HS-5 (cell line): ENCODE measurements at regions not wholly inside any gene's neighbourhood (a gene's known extent, or its start where the extent isn't known, plus 50 kb on each side); places are given as distances from the start of the nearest gene placed in this dataset.
"Not testable (repeated sequence)": the region's sequence is repeated elsewhere in the genome, so short reads cannot be mapped to it uniquely, and the experiment has no call there.

Experiments
- DNase-seq: peaks from one replicate; pipeline ENCODE4 v3.0.0-alpha.2; 2012; ENCODE audit warnings: low read depth

GRCh38 chr12:34198924-34199323 lies 176.6 kb downstream of the ALG10 start:
- no peak for DNase-seq

DNA sequence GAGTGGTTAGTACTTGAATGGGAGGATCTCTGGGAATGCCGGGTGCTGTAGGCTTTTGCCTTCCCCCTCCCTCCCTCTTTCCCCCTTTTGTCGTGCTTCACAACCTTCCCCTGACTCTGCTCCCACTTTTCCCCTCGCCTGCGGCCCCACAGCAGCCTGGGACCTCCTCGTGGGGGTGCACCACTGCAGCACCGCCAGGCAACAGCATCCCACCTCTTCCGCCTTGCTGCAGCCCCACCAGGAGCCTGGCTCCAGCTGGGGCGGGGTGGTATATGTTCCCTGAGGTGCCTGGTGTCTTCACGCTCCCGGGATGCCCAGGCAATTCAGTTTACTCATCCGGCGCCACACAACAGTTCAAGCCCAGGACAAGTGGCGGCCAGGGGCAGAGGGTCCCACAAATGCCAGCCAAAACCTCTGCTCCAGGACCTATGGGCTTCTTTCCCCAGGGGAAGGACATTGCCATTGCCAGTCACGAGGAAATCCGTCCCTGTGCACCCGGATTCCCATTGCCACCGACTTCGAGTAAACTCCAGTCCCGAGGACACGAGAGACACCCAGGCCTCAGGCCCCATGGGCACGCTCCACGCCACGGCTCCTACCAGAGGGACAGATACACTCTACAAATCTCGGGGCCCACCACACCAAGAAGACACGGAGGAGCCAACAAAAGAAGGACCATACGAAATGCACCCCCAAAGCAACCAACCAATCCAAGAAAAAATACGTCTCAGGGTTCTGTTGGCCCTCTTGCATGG lies 181.7 kb downstream of the ALG10 start:
- no peak for DNase-seq

- DNase-seq: no peak
Observed at GRCh38 chr12:34204830-34205285, 182.6 kb downstream of the ALG10 start.

DNA sequence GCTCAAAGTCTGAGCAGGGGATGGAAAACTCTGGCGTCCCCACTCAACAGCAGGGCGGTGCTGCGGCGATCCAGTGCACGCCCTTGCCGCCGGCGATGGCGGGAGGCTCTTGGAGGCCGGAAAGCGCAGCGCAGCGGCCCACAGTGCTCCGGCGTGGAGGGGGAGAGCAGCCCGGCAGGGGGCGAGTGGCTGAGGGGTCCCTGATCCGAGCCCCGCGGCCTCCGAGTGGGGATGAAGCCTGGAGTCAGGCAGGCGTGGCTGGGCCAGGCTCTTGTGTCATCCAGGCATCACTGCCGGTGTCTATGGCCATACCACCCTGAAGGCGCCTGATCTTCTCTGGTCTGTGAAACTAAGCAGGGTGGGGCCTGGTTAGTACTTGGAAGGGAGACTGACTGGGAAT lies 183.1 kb downstream of the ALG10 start:
- DNase-seq: no peak

DNA sequence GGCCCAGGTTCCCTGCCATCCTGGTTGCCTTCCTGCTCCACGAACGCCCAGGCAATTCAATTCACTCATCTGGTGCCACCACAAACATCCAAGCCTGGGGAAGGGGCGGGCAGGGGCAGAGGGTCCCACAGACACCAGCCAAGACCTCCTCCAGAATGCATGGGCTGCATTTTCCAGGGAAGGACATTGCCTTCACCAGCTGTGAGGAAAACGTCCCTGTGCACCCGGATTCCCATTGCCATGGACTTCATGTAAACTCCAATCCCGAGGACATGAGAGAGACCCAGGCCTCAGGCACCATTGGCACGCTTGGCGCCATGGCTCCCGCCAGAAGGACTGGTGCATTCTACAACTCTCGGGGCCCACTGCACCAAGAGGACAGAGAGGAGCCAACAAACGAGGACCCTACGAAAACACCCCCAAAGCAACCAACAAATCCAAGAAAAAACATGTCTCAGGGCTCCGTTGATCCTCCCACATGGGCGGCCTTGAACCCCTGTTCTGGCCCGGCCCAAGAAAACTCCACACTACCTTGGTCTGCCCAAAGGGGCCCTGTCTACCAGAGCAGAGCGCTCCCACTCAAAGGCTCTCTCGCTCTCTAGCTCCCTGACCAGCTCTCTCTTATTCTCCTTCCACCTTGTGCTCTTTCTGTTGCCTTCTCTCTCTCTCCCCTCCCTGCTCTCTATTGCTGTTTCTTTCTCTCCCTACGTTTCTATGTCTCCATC lies 183.9 kb downstream of the ALG10 start:
- DNase-seq: no peak

GRCh38 chr12:34207858-34208257 lies 185.6 kb downstream of the ALG10 start:
- DNase-seq: no peak

DNA sequence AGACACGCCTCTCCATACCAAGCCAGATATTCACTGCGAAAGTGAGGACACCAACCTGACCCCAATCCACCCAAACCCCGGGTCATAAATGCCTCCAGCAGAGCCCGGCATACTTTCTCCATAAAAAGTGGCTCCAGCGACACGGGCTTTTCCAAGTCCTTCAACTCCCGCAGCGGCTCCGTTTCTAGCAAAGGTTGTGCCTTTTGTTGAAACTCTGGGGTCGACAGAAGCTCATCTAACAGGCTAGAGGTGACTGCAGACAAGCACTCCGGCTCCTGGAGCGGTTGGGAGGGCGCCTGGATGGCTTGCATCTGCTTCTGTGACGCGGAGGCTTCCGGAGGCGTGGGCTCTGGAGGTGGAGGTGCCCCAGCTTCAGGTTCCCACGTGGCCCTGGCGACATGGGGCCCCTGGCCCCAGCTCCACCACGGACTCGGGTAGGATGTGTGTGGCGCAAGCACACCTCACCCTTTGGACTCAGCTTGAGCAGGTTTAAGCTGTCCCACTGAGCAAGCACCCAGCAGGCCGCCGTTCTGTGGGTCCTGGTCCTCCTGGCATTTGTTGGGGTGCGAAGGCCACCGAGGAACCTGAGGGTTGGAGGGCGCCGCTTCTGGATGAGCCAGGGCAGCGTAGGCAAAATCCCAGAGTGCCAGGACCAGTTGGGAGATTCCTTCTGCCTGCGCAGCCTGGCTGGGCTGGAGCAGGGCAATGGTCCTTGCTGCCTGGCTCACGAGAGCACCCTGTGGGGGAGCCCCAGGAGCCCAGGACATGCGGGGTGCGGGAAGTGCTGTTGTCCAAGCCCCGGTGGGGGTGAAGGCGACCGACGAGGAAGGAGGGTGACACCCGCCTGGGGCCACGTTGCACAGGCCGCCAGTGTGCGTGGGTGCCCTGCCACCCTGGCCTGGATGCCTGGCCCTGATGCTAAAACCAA lies 186.3 kb downstream of the ALG10 start:
- no peak for DNase-seq

DNA sequence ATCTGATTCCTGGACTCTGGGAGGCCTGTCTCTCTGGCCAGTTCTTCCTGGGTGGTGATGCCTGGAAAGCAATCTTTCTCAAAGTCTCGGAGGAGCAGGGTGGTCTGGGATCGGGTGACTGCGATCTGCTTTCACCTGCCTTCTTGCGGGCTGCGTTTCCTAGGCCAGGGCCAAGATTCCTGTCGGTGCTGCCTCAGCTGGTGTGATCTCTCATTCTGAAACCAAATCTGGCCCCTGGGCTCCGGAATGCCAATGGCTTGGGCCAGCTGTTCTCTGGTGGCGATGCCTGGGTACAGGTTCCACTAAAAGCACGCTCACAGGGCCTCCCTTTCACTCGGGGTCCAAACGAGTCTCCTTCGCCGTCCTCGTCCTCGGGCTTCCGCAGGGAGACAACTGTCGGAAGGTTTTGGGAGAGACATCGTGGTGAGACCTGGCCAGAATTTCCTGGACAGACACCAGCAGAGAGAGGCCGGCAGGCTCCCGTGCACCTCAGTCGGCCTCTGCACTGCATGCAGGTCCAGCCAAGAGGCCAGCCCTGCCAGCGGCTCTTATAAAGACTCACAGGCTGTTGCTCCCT lies 187.1 kb downstream of the ALG10 start:
- no peak for DNase-seq

DNA sequence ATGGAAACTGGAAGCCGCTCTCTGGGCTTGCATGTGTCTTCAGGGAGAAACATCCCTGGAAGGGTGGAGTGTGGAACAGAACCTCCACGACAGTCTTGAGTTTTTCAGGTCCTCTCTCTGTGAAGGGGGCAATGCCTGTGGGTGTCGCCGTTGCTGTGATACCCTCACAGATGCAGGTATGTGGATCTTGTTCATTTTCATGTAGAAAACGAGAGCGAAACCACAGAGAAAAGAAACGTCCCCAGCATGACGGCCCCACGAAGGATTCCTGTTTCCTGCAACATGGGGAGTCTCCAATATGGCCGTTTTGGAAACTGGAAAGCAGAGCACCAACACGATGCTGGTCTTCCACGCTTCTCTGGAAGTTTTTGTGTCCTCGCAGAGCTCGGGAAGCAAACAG lies 187.9 kb downstream of the ALG10 start:
- DNase-seq: no peak

- DNase-seq: no peak
Observed at GRCh38 chr12:34210689-34211530, 188.6 kb downstream of the ALG10 start.

DNA sequence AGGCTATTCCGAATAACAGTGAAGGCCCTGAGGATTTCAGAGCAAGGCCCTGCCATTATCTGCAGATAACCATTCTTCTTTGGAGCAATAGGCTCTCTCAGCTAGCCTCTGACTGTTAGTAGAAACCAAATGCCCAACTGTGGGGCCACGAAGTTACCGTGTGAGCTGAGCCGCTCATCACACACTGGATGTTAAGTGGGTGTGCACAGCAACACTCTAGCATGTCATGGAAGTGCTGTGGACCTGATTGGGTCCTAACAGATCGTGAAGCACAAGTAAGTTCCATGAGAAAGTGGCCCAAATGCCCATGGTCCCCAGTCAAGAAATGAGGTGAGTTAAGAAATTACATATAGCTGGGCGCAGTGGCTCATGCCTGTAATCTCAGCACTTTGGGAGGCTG lies 190.4 kb downstream of the ALG10 start:
- DNase-seq: no peak

DNA sequence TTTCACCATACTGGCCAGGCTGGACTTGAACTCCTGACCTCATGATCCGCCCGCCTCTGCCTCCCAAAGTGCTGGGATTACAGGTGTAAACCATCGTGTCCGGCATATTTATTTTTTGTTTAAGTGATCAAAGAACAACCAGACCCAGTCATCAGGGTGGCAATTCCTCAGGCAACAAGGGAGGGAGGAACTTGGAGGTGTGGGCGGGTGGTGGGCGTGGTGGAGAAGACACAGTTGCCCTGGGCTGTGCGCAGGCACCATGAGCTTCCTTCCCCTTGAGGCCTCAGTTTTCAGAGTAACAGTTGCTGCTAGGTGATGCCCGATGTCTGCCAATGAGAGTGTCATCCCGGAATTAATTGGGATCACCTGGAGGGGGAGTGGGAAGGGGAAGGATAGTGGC lies 191.7 kb downstream of the ALG10 start:
- DNase-seq: no peak

GRCh38 chr12:34215213-34215892 lies 193.1 kb downstream of the ALG10 start:
- no peak for DNase-seq

DNA sequence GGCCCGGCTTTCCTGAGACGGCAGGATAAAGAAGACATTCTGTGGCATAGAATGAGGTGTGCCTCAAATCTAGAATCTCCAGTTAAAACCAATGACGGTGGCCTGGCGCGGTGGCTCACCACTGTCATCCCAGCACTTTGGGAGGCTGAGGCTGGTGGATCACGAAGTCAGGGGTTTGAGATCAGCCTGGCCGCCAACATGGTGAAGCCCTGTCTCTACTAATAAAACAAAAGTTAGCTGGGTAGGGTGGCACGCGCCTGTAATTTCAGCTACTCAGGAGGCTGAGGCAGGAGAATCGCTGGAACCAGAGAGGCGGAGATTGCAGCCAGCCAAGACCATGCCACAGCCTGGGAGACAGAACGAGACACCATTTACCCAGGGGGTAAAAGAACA lies 193.6 kb downstream of the ALG10 start:
- DNase-seq: no peak

GRCh38 chr12:34217660-34218059 lies 195.4 kb downstream of the ALG10 start:
- no peak for DNase-seq

DNA sequence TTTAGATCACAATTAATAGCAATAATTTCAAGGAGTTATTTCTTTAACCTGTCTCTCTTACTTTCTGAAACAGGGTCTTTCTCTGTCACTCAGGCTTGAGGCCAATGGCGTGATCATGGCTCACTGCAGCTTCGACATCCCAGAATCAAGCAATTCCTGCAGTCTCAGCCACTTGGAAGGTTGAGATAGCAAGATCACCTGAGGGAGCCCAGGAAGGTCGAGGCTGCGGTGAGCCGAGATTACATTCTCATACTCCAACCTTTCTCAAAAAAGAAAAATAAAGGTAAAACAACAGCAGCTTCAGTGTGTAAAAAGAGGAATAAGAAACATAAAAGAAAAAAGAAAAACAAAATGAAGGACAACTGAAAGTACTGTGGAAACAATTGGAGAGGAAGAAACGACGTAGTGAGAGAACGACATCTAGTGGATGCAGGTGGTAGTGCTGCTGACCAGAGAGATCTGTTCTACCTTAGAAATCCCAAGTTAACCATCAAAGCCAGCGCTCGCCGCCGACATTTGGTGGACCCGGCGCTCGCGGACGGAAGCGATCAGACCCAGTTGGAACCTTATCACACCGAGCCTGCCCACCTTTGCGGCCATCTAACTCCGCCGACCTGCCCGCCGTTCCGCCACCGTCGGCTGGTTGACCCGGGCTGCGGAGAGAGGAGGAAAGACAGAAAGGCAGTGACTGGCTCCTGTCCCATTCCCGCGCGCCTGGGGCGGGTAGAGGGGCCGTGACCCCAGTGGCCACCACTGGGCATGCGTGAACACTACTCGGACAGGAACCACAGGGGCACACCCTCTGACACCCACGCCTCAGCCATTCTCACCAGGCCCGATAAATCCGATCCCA lies 196.1 kb downstream of the ALG10 start:
- DNase-seq: peak; percentile 25

GRCh38 chr12:34219046-34219770 lies 196.9 kb downstream of the ALG10 start:
- DNase-seq: no peak

- not testable (repeated sequence) for DNase-seq
Observed at GRCh38 chr12:34220079-34220478, 197.8 kb downstream of the ALG10 start.

- no peak for DNase-seq
Observed at GRCh38 chr12:34223640-34224039, 201.3 kb downstream of the ALG10 start.
